Panc1 (cell line): ENCODE measurements at regions not wholly inside any gene's neighbourhood (a gene's known extent, or its start where the extent isn't known, plus 50 kb on each side); places are given as distances from the start of the nearest gene placed in this dataset.

Experiments
- ATAC-seq: fragments of 200-7000 bp; cut with Tn5 transposase; 2 replicates; pipeline ENCODE4 v1.9.1; 2020; ENCODE audit warnings: mild to moderate bottlenecking, moderate library complexity
- BruUV-seq: library from RNA; stranded (reverse); fragments of 400-500 nt; replicated peaks from 2 replicates; lab custom pipeline; 2021; lab: Mats Ljungman, UMichigan
- CTCF ChIA-PET: fragments of 300-600 bp; sonication (Branson Sonifier 250); formaldehyde crosslinking; loops from one replicate; lab custom pipeline; 2022; ENCODE audit warnings: antibody characterized with exemption; lab: Charles Lee
- POLR2A ChIA-PET: fragments of 300-600 bp; sonication (Branson Sonifier 250); formaldehyde crosslinking; loops from one replicate; lab custom pipeline; 2022; ENCODE audit warnings: antibody characterized with exemption; lab: Charles Lee
- DNase-seq: peaks from one replicate; pipeline ENCODE4 v3.0.0-alpha.2; 2010; ENCODE audit warnings: low read depth, low spot score
- H3K27ac ChIP-seq: 2 replicates; pipeline ENCODE4 v1.5.1; 2011; ENCODE audit warnings: mild to moderate bottlenecking, low read length, inconsistent platforms
- H3K27me3 ChIP-seq: fragments of 200-500 bp; sonication (Bioruptor generic); 2 replicates; pipeline ENCODE4 v1.6.0; 2014; ENCODE audit warnings: low read length, inconsistent platforms; ENCODE audit not compliant: control insufficient read depth, insufficient read depth
- H3K36me3 ChIP-seq: fragments of 200-500 bp; sonication (Bioruptor generic); 2 replicates; pipeline ENCODE4 v1.5.1; 2014; ENCODE audit warnings: inconsistent platforms, mild to moderate bottlenecking, low read length, moderate library complexity; ENCODE audit not compliant: control insufficient read depth, insufficient read depth
- H3K4me1 ChIP-seq: 2 replicates; pipeline ENCODE4 v1.5.1; 2011; ENCODE audit warnings: inconsistent platforms, mild to moderate bottlenecking, low read length, moderate library complexity; ENCODE audit not compliant: control insufficient read depth, insufficient read depth
- H3K4me3 ChIP-seq, 2 experiments: 2 replicates each; pipeline ENCODE4 v1.5.1; 2011 to 2012; ENCODE audit warnings: low read depth in 2 of 2, low read length in 2 of 2, mild to moderate bottlenecking in 2 of 2, inconsistent platforms in 1 of 2, moderate library complexity in 1 of 2
- H3K9me3 ChIP-seq: fragments of 200-500 bp; sonication (Bioruptor generic); 2 replicates; pipeline ENCODE4 v1.5.1; 2014; ENCODE audit warnings: low read depth, mild to moderate bottlenecking, inconsistent platforms, low read length, moderate library complexity; ENCODE audit not compliant: control insufficient read depth, insufficient read depth
- CTCF ChIP-seq: fragments of 450-650 bp; IDR thresholded peaks from 2 replicates; pipeline ENCODE4 v1.5.1; 2017; ENCODE audit warnings: mild to moderate bottlenecking
- POLR2AphosphoS5 ChIP-seq: IDR thresholded peaks from 2 replicates; pipeline ENCODE4 v1.6.1; 2012; ENCODE audit warnings: mild to moderate bottlenecking, low read depth, low read length, moderate library complexity
- REST ChIP-seq, 2 experiments: IDR thresholded peaks; 2 replicates each; pipeline ENCODE4 v1.6.1; 2011 to 2012; ENCODE audit warnings: low read depth in 2 of 2, control low read depth in 1 of 2, low read length in 1 of 2, mild to moderate bottlenecking in 1 of 2, moderate library complexity in 1 of 2; ENCODE audit not compliant: insufficient read depth in 1 of 2
- SIN3A ChIP-seq: IDR thresholded peaks from 2 replicates; pipeline ENCODE4 v1.6.1; 2012; ENCODE audit warnings: low read depth, mild to moderate bottlenecking, low read length, moderate library complexity, borderline replicate concordance; ENCODE audit not compliant: insufficient read depth
- TCF7L2 ChIP-seq: IDR thresholded peaks from 2 replicates; pipeline ENCODE4 v1.6.1; 2011; ENCODE audit warnings: mild to moderate bottlenecking, low read depth, low read length, inconsistent platforms
- in situ Hi-C: cut with HindIII; loops from 2 replicates; pipeline ENCODE4 v1.10.0; 2016; ENCODE audit warnings: low sequenced_read_pairs, low pct_unique_long_range_greater_than_20kb
- intact Hi-C: fragments of 100-400 bp; cut with micrococcal nuclease; formaldehyde crosslinking; loops from one replicate; pipeline ENCODE4 v1.10.0; 2022; ENCODE audit not compliant: unreplicated experiment

GRCh38 chr2:46239175-46239846, 57.9 kb upstream of the EPAS1 start:
- no TSS peak for BruUV-seq
- Histone ChIP-seq H3K36me3 (no peaks in the 10 kb centered on the region), H3K27me3 (no peaks in the 10 kb centered on the region), H3K4me3 (no peak overlapping the region), H3K4me1 (no peaks in the 10 kb centered on the region), H3K27ac (no peak overlapping the region), H3K9me3 (no peaks in the 10 kb centered on the region)
- no peak for ATAC-seq
- in situ Hi-C loops, result no loop called here
- TF ChIP-seq POLR2AphosphoS5 (no peak), SIN3A (no peak), REST (IDR thresholded peaks at IDR 0.05; ENCODE audit: insufficient read depth in 1 of 2, low read depth in 2 of 2, low read length in 1 of 2) (no peak), CTCF (no peak), TCF7L2 (no peak)
- ChIA-PET CTCF (interaction anchor here (0.6 kb wide), 1 partner anchor 21 kb away, joined by 3 read pairs; no protein-coding TSS in a partner anchor), POLR2A (no interaction called here)
- DNase-seq, result no peak
- intact Hi-C loops, result no loop called here

GRCh38 chr2:46239847-46240181, 57.4 kb upstream of the EPAS1 start:
- no peaks in the 10 kb centered on the region for H3K4me1 ChIP-seq
- ATAC-seq, result no peak
- in situ Hi-C loops, result no loop called here
- no peaks in the 10 kb centered on the region for H3K36me3 ChIP-seq
- no peak for DNase-seq
- H3K27ac ChIP-seq, result no peak overlapping the region
- H3K9me3 ChIP-seq, result no peaks in the 10 kb centered on the region
- intact Hi-C loops, result no loop called here
- no peak overlapping the region for H3K4me3 ChIP-seq
- no peaks in the 10 kb centered on the region for H3K27me3 ChIP-seq
- POLR2A ChIA-PET, result no interaction called here
- CTCF ChIA-PET, result no interaction called here
- no TSS peak for BruUV-seq
- TF ChIP-seq POLR2AphosphoS5 (no peak), TCF7L2 (no peak), REST (IDR thresholded peaks at IDR 0.05; ENCODE audit: insufficient read depth in 1 of 2, low read depth in 2 of 2, low read length in 1 of 2) (no peak), SIN3A (no peak), CTCF (no peak)
